Right lung (tissue), 2 donors: ENCODE measurements at regions not wholly inside any gene's neighbourhood (a gene's known extent, or its start where the extent isn't known, plus 50 kb on each side); places are given as distances from the start of the nearest gene placed in this dataset.
"Not testable (repeated sequence)": the region's sequence is repeated elsewhere in the genome, so short reads cannot be mapped to it uniquely, and the experiment has no call there.

ENCODE experiments used
- DNase-seq, 2 donors: peaks; one replicate each; pipeline ENCODE4 v3.0.0-alpha.2; 2013

GRCh38 chr7:12827920-12828319 is 140.5 kb downstream of the ARL4A start:
- DNase-seq = no peak

GRCh38 chr7:12831024-12831423 is 143.6 kb downstream of the ARL4A start:
- DNase-seq = no peak

DNA sequence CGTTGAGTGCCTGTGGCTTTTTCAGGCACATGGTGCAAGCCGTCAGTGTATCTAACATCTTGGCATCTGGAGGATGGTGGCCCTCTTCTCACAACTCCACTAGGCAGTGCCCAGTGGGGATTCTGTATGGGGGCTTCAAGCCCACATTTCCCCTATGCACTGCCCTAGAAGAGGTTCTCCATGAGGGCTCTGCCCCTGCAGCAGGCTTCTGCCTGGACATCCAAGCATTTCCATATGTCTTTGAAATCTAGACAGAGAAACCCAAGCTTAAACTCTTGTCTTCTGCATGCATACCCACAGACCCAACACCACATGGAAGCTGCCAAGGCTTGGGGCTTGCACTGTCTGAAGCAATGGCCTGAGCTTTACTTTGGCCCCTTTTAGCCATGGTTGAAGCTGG is 146.4 kb downstream of the ARL4A start:
- no peak for DNase-seq

GRCh38 chr7:12834782-12835181 is 147.3 kb downstream of the ARL4A start:
- DNase-seq = no peak

DNA sequence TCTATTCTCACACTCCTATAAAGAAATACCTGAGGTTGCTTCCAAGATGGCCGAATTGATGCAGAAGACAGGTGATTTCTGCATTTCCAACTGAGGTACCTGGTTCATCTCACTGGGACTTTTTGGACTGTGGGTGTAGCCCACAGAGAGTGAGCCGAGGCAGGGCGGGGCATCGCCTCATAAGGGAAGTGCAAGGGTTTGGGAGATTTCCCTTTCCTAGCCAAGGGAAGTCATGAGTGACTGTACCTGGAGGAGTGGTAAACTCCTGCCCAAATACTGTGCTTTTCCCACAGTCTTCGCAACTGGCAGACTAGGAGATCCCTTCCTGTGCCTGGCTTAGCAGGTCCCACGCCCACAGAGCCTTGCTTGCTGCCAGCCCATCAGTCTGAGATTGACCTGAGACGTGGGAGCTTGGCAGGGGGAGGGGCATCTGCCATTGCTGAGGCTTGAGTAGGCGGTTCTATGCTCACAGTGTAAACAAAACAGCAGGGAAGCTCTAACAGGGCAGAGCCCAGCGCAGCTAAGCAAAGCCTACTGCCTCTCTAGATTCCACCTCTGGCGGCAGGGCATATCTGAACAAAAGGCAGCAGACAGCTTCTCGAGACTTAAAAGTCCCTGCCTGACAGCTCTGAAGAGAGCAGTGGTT is 152.2 kb downstream of the ARL4A start:
- no peak for DNase-seq

GRCh38 chr7:12844732-12845131 is 157.3 kb downstream of the ARL4A start:
- not testable (repeated sequence) for DNase-seq

DNA sequence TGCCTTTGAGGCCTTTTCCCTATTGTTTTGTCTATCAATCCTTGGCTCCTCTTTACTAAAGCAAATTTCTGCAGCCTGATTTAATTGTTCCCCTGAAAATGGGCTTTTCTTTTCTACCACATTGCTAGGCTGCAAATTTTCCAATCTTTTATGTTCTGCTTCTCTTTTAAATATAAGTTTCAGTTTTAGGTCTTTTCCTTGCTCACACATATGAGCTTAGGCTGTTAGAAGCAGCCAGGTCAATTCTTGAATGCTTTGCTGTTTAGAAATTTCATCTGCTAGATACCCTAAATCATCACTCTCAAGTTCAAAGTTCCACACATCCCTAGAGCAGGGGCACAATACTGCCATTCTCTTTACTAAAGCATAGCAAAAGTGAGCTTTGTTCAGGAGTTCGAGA is 159.6 kb downstream of the ARL4A start:
- DNase-seq = no peak

GRCh38 chr7:12851142-12851541 is 163.7 kb downstream of the ARL4A start:
- no peak for DNase-seq

GRCh38 chr7:12851841-12852240 is 164.4 kb downstream of the ARL4A start:
- no peak for DNase-seq

GRCh38 chr7:12855036-12855435 is 167.6 kb downstream of the ARL4A start:
- DNase-seq = no peak

GRCh38 chr7:12859761-12860160 is 172.3 kb downstream of the ARL4A start:
- DNase-seq = no peak

DNA sequence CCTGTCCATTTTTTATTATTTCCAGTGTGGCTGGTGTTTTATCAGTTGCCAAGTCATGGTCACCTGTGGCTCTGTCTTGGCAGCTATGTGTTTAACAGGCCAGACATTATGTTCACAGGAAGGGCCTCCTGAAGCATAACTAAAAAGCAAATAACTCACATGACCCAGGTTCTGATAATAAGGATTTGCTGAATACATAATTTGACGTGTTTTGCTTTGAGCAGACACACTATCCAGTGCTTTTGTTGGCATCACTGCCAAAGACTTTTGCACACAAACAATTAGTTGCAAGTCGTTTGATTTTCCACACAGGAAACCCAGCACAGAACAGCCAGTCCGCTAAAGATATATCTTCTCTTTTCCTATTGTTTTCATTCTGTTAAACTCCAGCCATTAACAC is 173.6 kb downstream of the ARL4A start:
- DNase-seq = peak in 1 of 2 donors; percentile 6

DNA sequence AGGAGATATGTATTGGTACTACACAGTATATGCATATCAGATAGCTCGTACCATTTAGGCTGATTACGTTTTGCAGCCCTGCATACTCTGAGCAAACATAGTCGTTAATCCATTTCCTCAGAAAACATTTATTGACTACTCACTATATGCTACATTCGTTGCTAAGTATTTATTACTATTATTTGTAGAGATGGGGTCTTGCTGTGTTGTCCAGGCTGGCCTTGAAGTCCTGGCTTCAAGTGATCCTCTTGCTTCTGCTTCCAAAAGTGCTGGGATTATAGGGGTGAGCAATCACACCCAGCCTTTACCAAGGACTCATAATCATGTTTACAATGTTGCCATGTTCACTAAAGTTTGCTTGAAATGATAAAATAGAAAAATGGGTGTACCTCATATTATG is 174.7 kb downstream of the ARL4A start:
- DNase-seq = no peak

GRCh38 chr7:12864470-12865046 is 177.1 kb downstream of the ARL4A start:
- no peak for DNase-seq

DNA sequence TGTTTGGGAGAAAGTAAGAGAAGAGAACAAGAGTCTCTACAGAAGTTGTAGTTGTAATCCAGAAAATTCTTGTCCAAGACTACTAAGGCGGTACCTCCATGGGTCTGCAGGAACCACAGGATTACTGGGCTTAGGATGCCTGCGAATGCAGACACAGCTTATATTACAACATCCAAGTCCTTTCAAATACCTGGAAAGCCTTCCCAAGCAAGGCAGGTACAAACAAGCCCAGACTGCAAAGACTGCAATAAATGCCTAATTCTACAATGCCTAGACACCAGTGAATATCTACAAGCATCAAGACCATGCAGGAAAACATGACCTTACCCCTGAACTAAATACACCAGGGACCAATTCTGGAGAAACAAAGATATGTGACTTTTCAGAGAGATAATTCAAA is 178.2 kb downstream of the ARL4A start:
- DNase-seq = no peak

GRCh38 chr7:12866207-12866606 is 178.8 kb downstream of the ARL4A start:
- DNase-seq = no peak

GRCh38 chr7:12868027-12868426 is 180.6 kb downstream of the ARL4A start:
- no peak for DNase-seq

DNA sequence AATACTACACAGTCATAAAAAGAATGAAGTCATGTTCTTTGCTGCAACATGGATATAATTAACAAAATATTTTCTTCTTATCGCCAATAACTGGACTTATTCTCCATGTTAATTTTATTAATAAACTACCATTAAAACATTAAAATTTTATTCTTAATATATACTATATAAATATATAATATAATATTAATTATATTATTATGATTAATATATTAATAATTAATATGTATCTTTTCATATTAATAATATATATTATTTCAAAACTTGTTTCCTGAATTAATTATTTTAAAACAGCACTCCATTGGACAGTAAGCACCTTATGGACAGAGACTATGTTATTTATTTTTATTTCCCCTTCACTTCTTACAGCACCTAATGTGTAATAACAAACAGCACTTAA is 182.8 kb downstream of the ARL4A start:
- no peak for DNase-seq

- no peak for DNase-seq
These were observed 185.1 kb downstream of the ARL4A start for GRCh38 chr7:12872487-12872886.

DNA sequence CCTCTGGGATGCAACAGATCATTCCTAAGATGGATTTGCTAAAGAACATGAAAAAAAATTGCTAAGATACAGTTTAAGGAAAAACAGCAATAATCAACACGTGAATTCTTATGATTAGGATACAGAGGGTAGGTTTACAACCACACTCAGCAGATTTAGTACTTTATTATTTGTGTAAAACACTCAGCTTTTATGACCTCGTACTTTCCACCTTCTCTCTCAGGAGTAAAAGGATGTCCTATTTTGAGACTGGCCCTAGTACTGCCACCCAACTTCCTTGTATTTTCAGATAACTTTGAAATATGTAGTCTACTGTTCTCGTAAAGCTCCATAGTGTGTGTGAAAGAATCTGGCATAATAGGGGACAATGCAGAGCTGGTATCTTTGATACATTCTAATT is 186.1 kb downstream of the ARL4A start:
- DNase-seq = no peak

DNA sequence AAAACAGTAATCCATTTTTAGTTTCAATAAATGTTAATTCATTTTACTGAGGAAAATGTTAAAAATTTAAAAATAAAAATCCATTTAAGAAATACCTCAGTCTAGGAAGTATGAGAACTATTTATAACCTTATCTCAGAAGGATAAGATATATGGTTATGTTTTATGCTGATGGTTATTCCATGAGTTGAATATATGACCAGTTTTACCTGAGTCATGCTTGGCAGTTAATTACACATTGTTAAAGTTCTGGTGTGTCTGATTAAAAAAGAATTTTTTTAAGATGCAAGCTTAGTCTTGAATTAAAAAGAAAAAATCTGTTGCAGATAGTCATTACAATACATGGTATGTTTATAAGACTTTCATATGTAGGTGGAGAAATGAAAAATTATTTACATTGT is 191.7 kb downstream of the ARL4A start:
- no peak for DNase-seq

- DNase-seq = no peak
These were observed 194.3 kb downstream of the ARL4A start for GRCh38 chr7:12881712-12882111.

- DNase-seq = no peak
These were observed 195.3 kb downstream of the ARL4A start for GRCh38 chr7:12882710-12883109.

DNA sequence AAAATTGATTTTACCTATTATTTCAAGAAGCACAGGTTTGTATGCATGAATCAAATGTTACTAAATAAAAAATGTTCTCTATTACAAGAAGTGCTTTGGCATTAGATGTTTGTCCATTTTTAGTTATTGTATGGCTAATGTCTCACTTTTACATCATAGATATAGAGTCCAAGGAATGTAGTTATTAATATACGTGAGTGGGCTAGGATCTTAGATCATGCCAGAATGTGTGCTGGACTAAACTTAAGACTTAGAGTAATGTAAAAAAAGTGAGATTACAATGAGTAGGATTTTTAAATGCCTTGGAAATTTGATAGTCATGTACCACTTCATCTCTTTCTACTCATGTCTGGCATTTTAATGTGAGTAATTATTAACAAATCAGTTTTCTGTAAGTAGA is 196.6 kb downstream of the ARL4A start:
- DNase-seq = no peak
